GM12872 (cell line): ENCODE measurements at regions not wholly inside any gene's neighbourhood (a gene's known extent, or its start where the extent isn't known, plus 50 kb on each side); places are given as distances from the start of the nearest gene placed in this dataset.

Experiments used
- TF ChIP-seq, protein P1 (sequence below): IDR thresholded peaks from 3 replicates; pipeline ENCODE4 v1.5.1; 2011; ENCODE audit warnings: low read depth, mild to moderate bottlenecking, low read length, moderate library complexity; ENCODE audit not compliant: insufficient read depth

DNA sequence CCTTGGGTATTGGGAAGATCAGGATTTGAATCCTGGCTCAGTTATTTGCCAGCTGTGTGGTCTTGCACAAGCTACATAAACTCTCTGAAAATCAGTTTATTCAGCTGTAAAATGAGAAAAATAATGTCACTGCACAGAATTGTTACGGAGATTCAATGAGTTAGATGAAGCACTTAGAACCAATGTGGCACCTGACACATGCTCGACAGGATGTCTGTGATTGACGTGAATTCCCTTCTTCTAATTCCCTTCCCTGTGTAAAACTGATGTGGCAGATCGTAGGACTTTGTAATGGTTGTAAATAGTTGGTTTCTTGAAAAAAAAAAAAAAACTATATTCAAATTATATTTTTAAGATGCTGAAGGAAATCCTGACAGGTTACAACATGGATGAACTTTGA, 249.9 kb upstream of the MKLN1 start:
- TF ChIP-seq, protein P1, sequence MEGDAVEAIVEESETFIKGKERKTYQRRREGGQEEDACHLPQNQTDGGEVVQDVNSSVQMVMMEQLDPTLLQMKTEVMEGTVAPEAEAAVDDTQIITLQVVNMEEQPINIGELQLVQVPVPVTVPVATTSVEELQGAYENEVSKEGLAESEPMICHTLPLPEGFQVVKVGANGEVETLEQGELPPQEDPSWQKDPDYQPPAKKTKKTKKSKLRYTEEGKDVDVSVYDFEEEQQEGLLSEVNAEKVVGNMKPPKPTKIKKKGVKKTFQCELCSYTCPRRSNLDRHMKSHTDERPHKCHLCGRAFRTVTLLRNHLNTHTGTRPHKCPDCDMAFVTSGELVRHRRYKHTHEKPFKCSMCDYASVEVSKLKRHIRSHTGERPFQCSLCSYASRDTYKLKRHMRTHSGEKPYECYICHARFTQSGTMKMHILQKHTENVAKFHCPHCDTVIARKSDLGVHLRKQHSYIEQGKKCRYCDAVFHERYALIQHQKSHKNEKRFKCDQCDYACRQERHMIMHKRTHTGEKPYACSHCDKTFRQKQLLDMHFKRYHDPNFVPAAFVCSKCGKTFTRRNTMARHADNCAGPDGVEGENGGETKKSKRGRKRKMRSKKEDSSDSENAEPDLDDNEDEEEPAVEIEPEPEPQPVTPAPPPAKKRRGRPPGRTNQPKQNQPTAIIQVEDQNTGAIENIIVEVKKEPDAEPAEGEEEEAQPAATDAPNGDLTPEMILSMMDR: no peak

DNA sequence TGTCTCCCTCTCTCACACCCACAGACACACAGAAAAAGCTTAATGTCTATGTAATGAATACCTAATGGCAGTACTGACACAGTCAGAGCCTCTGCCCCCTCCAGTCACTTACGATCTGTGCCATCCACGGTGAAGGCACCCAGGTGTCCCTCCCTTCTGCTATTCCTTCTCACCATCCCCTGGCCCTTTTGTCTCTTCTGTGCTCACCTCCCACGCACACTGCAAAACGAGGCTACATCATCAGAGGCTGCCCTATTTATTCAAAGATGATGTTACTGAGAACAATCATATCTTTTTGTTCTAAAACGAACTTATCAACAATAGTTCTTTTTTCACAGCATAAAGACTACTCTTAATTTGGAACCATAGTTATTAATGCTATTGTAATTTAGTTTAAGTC, 246.9 kb upstream of the MKLN1 start:
- TF ChIP-seq, protein P1: no peak

DNA sequence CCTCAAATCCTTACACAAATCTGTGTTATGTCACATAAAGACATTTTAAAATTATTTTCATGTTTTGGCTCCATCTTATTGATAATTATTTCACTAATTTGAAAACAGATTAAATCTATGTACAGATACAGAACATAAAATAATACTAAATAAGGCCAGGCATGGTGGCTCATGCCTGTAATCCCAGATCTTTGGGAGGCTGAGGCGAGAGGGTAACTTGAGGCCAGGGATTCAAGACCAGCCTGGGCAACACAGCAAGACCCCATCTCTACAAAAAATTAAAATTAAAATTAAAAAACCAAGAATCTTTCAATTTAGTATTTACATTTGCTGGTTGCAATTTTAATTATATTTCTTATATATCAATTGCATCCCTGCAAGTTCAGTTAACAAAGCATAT, 246.4 kb upstream of the MKLN1 start:
- TF ChIP-seq, protein P1: no peak

DNA sequence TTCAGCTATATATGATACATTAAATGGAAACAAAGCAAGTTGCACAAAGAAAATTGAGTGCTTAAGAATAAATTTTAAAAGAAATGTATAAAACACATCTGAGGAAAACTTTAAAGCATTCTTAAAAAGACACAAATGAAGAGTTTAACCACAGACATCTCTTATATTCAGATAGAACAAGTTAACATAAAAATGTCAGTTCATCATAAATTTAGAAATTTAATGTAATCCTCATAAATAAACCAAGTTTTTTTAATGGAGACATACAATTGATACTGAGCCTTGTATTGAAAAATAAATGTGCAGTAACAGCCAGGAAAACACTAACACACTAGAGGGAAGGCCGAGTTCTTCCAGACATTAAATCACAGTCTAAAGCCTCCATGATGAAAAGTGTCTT, 243.9 kb upstream of the MKLN1 start:
- TF ChIP-seq, protein P1: no peak

DNA sequence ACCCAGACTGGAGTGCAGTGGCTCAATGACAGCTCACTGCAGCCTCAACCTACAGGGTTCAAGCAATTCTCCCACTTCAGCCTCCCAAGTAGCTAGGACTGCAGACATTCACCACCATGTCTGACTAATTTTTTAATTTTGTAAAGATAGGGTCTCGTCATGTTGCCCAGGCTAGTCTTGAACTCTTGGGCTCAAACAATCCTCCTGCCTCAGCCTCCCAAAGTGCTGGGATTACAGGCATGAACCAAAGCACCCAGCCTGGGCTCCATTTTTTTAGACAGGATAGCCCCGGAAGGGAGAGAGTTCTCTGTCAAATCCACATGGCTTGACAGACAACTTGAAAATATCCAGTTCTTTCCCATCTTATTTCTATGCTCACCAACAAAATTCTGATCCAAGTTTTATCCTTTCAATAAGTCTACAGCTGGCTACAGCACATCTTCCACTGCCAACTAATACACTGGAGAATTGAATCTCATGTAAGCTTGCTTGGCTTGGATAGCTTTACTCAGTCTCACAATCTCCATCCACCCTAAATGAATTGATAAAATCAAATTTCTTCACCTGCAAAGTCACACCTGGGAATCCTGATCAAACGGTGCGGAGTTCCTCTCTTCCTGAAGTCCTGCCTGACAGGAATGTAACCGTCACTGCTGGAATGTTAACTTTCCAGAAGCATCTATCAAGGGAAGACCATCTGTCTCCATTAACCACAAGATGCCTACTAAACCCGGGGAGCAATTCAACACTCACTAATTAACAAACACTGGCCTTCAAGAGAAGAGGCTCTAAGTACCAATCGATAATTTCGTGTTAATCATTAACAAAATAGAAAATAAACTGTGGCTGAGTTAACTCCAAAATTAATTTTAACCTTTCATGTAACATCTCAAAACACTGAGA, 239.7 kb upstream of the MKLN1 start:
- TF ChIP-seq, protein P1: no peak

DNA sequence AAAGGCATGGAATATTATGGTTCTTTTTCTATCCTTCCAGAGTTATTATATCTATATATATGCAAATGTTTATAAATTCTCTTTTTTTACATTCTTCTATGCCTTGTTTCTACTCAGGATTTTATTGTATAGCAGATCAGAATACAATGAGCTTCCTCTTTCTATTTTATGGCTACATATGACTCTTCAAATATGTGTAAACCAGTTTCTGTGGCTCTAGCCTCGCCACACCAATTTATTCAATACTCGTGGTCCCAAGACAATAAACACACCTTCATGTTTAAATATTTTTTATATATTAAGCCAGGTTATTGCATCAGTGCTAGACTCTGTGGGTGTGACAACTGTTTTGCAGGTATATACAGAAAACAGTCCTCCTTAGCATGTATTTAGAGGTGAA, 237.5 kb upstream of the MKLN1 start:
- TF ChIP-seq, protein P1: no peak

DNA sequence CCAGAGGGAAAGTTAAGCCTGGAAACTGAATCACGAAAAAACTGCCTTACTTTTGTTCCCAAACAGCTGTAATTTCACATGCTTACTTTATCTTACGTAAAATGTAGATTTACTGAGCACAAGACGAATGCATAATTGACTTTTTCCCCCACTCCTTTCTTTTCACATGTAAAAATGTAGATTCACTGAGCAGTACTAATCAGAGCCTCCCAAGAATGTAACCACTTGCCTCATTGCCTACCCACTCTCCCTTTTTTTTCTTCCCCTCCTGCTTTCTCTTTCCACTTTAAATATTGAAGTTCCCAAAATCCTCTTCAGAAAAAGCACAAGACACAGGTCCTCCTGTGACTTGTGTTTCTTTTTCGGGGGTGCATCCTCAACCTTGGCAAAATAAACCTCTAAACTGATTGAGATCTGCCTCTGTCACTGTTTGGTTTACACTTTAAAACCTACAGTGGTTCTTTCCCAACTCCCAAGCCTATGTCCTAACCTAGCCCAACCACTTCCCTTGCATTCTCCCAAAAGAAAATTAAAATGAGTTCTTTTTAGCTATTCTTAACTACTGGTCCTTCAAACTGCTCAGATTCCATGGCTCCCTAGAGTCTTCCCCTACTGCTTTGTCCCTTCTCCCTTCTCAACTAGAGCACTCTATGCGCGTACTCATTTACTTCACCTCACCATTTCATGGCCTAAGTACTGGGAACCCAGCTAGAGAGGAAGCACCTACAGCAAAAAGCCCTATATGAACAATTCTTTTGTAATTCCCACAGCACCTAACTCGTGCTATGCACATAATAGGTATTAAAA, 236.6 kb upstream of the MKLN1 start:
- TF ChIP-seq, protein P1: no peak
